GM06990 (cell line): ENCODE measurements at regions not wholly inside any gene's neighbourhood (a gene's known extent, or its start where the extent isn't known, plus 50 kb on each side); places are given as distances from the start of the nearest gene placed in this dataset.

Experiments
- DNase-seq: peaks from one replicate; pipeline ENCODE4 v3.0.0-alpha.2; 2011; ENCODE audit not compliant: insufficient read length; ENCODE audit errors: extremely low read depth
- H3K27me3 ChIP-seq: replicated peaks from 2 replicates; pipeline ENCODE4 v1.6.0; 2011; ENCODE audit warnings: low read length; ENCODE audit not compliant: control insufficient read depth, insufficient read depth
- H3K36me3 ChIP-seq: 2 replicates; pipeline ENCODE4 v1.5.1; 2011; ENCODE audit warnings: low read length; ENCODE audit not compliant: control insufficient read depth, insufficient read depth
- H3K4me3 ChIP-seq: replicated peaks from 2 replicates; pipeline ENCODE4 v1.5.1; 2011; ENCODE audit warnings: low read depth, mild to moderate bottlenecking, control low read depth, low read length
- CTCF ChIP-seq: IDR thresholded peaks from 2 replicates; pipeline ENCODE4 v1.5.1; 2011; ENCODE audit warnings: low read length, control low read depth, mild to moderate bottlenecking, inconsistent platforms; ENCODE audit not compliant: insufficient read depth, poor library complexity, severe bottlenecking

GRCh38 chrX:139063364-139063763, 351.8 kb upstream of the FGF13 start:
- no peak for TF ChIP-seq CTCF
- H3K27me3 ChIP-seq = no peaks in the 10 kb centered on the region
- DNase-seq = no peak
- H3K36me3 ChIP-seq = no peaks in the 10 kb centered on the region
- no peak overlapping the region for H3K4me3 ChIP-seq

DNA sequence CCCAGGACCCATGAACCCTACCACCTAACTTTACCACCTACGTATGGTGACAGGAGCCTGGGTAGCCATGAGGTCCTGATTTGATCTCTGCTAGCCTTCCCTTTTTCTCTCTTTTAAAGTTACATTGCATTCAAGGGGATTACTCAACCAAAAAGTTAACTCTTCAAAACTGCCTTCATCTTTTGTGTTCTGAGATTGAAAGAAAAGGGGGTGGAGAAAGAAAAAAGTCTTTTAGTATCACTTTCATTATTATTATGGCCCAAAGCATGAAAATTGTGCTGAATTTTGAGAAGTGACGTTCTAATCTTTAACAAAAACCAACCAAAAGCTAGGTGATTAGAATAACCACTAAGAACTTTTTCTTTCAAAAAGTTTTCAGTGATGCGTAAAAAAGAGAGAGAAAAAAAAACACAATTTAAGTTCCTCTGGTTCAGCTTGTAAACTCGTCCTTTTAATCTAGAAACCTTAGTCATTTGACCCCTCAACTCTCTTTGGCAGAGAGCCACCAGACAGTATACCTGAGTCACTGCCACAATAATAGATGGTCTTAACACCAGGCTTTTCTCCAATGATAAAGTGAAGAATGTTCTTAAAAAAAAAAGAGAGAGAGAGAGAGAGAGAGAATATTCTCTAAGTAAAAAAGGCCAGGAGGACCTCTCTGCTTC, 347.4 kb upstream of the FGF13 start:
- Histone ChIP-seq H3K4me3 (no peak overlapping the region), H3K27me3 (no peaks in the 10 kb centered on the region), H3K36me3 (no peaks in the 10 kb centered on the region)
- TF ChIP-seq CTCF = no peak
- peak; percentile 2 for DNase-seq

DNA sequence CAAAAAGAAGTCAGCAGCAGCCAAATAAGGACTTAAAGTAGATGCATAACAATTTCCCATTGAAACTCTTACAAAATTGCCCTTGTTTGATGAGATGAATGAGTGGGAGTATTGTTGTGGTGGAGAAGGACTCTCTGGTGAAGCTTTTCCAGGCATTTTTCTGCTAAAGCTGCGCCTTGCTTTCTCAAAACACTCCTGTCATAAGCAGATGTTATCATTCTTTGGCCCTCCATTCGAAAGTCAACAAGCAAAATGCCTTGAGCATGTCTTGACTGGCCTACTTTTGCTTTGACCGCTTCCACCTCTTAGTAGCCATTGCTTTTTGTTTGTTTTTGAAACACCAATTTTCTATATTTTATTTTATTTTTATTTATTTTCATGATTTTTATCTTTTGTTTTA, 340.9 kb upstream of the FGF13 start:
- no peaks in the 10 kb centered on the region for H3K36me3 ChIP-seq
- TF ChIP-seq CTCF = no peak
- no peak overlapping the region for H3K4me3 ChIP-seq
- no peaks in the 10 kb centered on the region for H3K27me3 ChIP-seq
- no peak for DNase-seq

- no peaks in the 10 kb centered on the region for H3K27me3 ChIP-seq
- no peaks in the 10 kb centered on the region for H3K36me3 ChIP-seq
- no peak for DNase-seq
- TF ChIP-seq CTCF = no peak
- H3K4me3 ChIP-seq = no peak overlapping the region
Measured at GRCh38 chrX:139049465-139049864, 337.9 kb upstream of the FGF13 start.

DNA sequence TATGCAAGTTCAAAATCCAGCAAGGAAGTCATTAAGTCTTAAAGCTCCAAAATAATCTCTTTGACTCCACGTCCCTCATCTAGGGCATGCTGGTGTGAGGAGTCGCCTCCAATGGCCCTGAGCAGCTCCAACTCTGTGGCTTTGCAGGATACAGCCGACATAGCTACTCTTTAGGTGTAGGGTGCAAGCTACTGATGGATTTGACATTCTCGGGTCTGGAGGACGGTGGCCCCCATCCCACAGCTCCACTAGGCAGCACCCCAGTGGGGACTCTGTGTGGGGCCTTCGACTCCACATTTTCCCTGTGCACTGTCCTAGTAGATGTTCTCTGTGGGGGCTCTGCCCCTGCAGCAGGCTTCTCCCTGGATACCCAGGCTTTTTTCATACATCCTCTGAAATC, 333.2 kb upstream of the FGF13 start:
- no peaks in the 10 kb centered on the region for H3K36me3 ChIP-seq
- TF ChIP-seq CTCF = no peak
- no peaks in the 10 kb centered on the region for H3K27me3 ChIP-seq
- no peak overlapping the region for H3K4me3 ChIP-seq
- no peak for DNase-seq

DNA sequence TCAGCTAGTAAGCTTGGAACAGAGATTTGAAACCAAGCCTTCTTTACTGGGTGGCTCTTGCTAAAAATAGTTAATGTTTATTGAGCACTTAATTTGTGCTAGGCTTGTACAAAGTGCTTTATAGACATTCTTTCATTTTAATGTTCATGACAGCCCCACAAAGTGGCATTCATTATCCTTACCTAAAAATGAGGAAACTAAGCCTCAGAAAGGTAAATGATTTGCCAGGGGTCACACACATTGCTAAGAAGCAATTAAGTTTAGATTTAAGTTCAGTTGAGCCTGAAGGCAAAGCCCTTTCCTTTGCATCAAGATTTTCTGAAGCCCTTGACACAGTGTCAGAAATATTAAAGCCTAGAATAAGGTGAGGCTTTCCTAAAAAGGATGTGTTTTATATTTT, 327.5 kb upstream of the FGF13 start:
- no peak for TF ChIP-seq CTCF
- Histone ChIP-seq H3K36me3 (no peaks in the 10 kb centered on the region), H3K4me3 (no peak overlapping the region), H3K27me3 (no peaks in the 10 kb centered on the region)
- DNase-seq = no peak
